MM.1S (cell line): ENCODE measurements at regions not wholly inside any gene's neighbourhood (a gene's known extent, or its start where the extent isn't known, plus 50 kb on each side); places are given as distances from the start of the nearest gene placed in this dataset.

Source experiments
- CTCF ChIP-seq: fragments of 300-600 bp; sonication (generic); IDR thresholded peaks from 2 replicates; pipeline ENCODE4 v1.5.1; 2016; ENCODE audit warnings: antibody characterized with exemption, low read length, mixed read lengths
- EZH2 ChIP-seq: fragments of 300-600 bp; sonication (generic); optimal IDR thresholded peaks from 2 replicates; pipeline ENCODE3; 2017; ENCODE audit warnings: low read depth, mild to moderate bottlenecking, antibody characterized with exemption, low read length, mixed read lengths

- TF ChIP-seq EZH2 (no peak), CTCF (no peak)
Measured at GRCh38 chr4:61068745-61069144, 131.4 kb upstream of the ADGRL3 start.
